Transverse colon (tissue), 4 donors: ENCODE measurements at regions not wholly inside any gene's neighbourhood (a gene's known extent, or its start where the extent isn't known, plus 50 kb on each side); places are given as distances from the start of the nearest gene placed in this dataset.

ENCODE experiments used
- POLR2A ChIP-seq: fragments of 450-650 bp; IDR thresholded peaks from one replicate; pipeline ENCODE4 v1.6.1; 2016; ENCODE audit warnings: antibody characterized with exemption, mild to moderate bottlenecking, moderate library complexity
- POLR2AphosphoS5 ChIP-seq, 3 donors: sonication (generic); formaldehyde crosslinking; IDR thresholded peaks; one replicate each; pipeline ENCODE4 v1.6.1; 2016; ENCODE audit warnings: antibody characterized with exemption in 3 of 3
- TF ChIP-seq, protein P1 (sequence below), 5 experiments: fragments of 200-600 bp in 3 of 5; fragments of 450-650 bp in 2 of 5; sonication (generic) in 3 of 5; IDR thresholded peaks; 1 replicate in 2 of 5; 2 replicates in 3 of 5; pipeline ENCODE4 v1.5.1; 2016 to 2017; ENCODE audit warnings: antibody characterized with exemption in 5 of 5, inconsistent platforms in 3 of 5, mild to moderate bottlenecking in 2 of 5, moderate library complexity in 1 of 5

DNA sequence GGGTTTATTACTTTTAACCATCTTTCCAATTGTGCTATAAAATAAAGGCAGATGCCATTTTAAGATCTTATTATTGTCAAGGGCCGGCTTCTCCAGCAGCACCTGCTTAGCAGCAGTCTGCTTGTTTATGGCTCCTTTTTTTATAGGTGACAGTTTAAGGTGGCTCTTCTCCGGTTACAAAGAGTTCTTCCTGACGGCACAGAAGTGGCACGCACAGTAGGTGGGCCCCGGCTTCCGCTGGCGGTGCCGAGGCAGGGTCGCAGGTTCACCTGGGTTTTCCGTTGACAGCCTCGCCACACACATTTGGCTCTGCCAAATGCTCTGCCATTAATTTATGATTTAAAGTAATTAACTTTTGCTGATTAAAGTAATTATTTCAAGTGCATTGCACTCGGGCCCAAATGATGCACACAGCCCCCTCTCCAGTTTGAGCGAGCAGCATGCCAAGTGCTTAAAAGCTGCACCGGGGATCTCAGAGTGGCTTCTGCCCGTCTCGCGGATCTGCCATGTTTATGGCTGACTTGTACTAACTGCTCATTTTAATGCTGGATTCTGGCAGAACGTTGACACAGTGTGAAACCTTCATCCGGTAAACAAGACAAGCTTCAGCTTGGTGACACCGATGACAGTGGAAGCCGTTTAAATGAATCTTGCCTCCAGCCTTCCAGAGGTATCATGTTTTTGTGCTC is 355.1 kb upstream of the MKI67 start:
- TF ChIP-seq POLR2AphosphoS5 (IDR thresholded peaks at IDR 0.05) (no peak), POLR2A (no peak)
- TF ChIP-seq, protein P1, sequence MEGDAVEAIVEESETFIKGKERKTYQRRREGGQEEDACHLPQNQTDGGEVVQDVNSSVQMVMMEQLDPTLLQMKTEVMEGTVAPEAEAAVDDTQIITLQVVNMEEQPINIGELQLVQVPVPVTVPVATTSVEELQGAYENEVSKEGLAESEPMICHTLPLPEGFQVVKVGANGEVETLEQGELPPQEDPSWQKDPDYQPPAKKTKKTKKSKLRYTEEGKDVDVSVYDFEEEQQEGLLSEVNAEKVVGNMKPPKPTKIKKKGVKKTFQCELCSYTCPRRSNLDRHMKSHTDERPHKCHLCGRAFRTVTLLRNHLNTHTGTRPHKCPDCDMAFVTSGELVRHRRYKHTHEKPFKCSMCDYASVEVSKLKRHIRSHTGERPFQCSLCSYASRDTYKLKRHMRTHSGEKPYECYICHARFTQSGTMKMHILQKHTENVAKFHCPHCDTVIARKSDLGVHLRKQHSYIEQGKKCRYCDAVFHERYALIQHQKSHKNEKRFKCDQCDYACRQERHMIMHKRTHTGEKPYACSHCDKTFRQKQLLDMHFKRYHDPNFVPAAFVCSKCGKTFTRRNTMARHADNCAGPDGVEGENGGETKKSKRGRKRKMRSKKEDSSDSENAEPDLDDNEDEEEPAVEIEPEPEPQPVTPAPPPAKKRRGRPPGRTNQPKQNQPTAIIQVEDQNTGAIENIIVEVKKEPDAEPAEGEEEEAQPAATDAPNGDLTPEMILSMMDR (IDR thresholded peaks at IDR 0.05) = no peak
